ENCODE measurements at regions not wholly inside any gene's neighbourhood (a gene's known extent, or its start where the extent isn't known, plus 50 kb on each side); places are given as distances from the start of the nearest gene placed in this dataset.

DNA sequence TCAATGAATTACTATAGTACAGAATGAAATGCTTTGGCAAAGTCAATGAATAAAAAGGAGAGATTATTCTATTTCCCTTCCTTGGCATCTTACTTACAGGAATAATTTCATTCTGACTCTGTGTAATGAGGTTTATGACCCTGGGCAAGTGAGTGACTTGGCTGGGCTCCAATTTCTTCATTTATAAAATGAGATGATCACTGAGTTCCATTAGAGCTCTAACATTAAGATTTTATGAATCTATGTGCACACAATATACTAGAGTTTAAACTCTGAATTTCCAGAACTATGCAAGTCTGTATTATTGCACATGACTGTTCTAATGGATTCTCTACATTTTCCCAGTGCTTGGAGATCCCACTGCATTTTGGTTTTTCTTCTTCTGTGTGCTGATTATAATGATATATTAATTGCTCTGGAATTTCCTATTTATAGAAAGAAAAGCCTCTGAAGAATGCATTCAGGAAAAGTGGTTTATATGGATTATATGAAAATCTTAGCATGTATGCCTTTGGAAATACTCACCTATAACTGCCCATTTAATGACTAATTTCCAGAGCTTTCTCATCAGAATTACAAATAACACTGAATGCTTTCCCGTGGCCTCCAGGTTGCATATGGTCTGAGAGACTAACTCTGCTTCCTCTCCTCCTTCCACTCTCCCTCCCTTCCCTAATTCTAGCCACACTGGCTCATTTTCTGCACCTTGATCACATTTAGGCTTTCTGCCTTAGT, 97.4 kb upstream of the CHRM3 start:
- no peak overlapping the region for H3K4me3 ChIP-seq (ENCODE audit: low read length)
- H3K36me3 ChIP-seq (ENCODE audit: insufficient read depth, low read length): no peaks in the 10 kb centered on the region
- H3K27me3 ChIP-seq (ENCODE audit: insufficient read depth, low read length): no peaks in the 10 kb centered on the region
- H3K9me3 ChIP-seq (ENCODE audit: low read length): no peaks in the 10 kb centered on the region
- H3K4me1 ChIP-seq (ENCODE audit: insufficient read depth, low read length): peaks cover 6% of the 10 kb centered on the region
- no peak overlapping the region for H2AFZ ChIP-seq (ENCODE audit: low read depth, low read length)

GRCh38 chr1:239287296-239287695, 99.1 kb upstream of the CHRM3 start:
- Histone ChIP-seq H3K36me3 (ENCODE audit: insufficient read depth, low read length) (no peaks in the 10 kb centered on the region), H3K27me3 (ENCODE audit: insufficient read depth, low read length) (no peaks in the 10 kb centered on the region), H3K9me3 (ENCODE audit: low read length) (no peaks in the 10 kb centered on the region), H2AFZ (ENCODE audit: low read depth, low read length) (no peak overlapping the region), H3K4me1 (ENCODE audit: insufficient read depth, low read length) (peaks cover 6% of the 10 kb centered on the region), H3K4me3 (ENCODE audit: low read length) (no peak overlapping the region)

- H3K36me3 ChIP-seq (ENCODE audit: insufficient read depth, low read length): no peaks in the 10 kb centered on the region
- H3K9me3 ChIP-seq (ENCODE audit: low read length): no peaks in the 10 kb centered on the region
- no peak overlapping the region for H3K4me3 ChIP-seq (ENCODE audit: low read length)
- peaks cover 6% of the 10 kb centered on the region for H3K4me1 ChIP-seq (ENCODE audit: insufficient read depth, low read length)
- H3K27me3 ChIP-seq (ENCODE audit: insufficient read depth, low read length): no peaks in the 10 kb centered on the region
- no peak overlapping the region for H2AFZ ChIP-seq (ENCODE audit: low read depth, low read length)
Observed at GRCh38 chr1:239283216-239283615, 103.2 kb upstream of the CHRM3 start.

DNA sequence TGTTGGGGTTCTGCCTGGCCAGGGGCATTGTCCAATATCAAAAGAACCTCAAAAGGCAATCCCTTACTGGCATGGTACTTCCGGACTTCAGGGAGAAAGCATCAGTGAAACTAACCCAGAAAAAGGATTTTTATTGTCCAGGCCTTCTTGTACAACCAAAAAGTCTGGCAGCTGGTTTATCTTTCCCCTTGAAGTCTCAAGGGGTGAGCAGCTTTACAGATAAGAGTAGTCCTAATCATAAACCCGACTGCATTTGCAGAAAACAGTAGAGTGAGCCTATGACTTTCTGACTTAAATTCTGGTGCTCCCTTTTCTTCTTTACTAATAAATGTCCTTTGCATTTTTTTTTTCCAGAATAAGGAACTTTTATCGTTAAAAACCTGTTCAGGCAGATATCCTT, 104.0 kb upstream of the CHRM3 start:
- Histone ChIP-seq H2AFZ (ENCODE audit: low read depth, low read length) (no peak overlapping the region), H3K27me3 (ENCODE audit: insufficient read depth, low read length) (no peaks in the 10 kb centered on the region), H3K4me3 (ENCODE audit: low read length) (no peak overlapping the region)

GRCh38 chr1:239276051-239276450, 110.3 kb upstream of the CHRM3 start:
- Histone ChIP-seq H3K4me1 (ENCODE audit: insufficient read depth, low read length) (no peaks in the 10 kb centered on the region), H3K27me3 (ENCODE audit: insufficient read depth, low read length) (no peaks in the 10 kb centered on the region), H3K9me3 (ENCODE audit: low read length) (no peaks in the 10 kb centered on the region), H2AFZ (ENCODE audit: low read depth, low read length) (no peak overlapping the region), H3K4me3 (ENCODE audit: low read length) (no peak overlapping the region), H3K36me3 (ENCODE audit: insufficient read depth, low read length) (no peaks in the 10 kb centered on the region)

More for the DNA sequence above, 104.0 kb upstream of the CHRM3 start:
- Histone ChIP-seq H3K9me3 (ENCODE audit: low read length) (no peaks in the 10 kb centered on the region), H3K4me1 (ENCODE audit: insufficient read depth, low read length) (peaks cover 6% of the 10 kb centered on the region), H3K36me3 (ENCODE audit: insufficient read depth, low read length) (no peaks in the 10 kb centered on the region)

DNA sequence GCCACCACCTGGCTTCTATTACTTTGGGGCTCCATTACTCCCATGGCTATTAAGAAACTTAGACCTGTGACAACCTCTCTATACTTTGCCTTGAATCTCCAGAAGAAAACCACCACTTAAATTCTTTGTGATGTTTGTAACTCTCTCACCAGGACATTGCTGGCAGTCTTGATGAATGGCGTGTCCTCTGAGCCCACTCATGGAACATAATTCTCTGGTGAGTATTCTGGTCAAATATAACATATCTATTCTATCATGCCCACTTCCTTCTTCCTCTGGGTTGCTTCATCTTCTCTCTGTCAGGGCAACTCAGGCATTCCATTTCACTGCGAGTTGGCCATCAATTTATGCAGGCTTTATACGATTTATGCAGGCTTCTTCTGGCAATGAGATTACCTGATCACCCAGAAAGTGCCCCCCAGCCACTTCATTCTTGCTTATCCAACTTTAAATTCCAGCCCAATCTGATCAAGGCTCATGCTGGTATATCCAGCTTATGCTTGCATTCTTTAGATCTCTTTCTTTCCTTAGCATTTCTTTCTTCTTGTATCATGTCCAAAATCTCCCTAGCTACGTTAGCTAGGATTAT, 112.0 kb upstream of the CHRM3 start:
- Histone ChIP-seq H3K9me3 (ENCODE audit: low read length) (no peaks in the 10 kb centered on the region), H3K27me3 (ENCODE audit: insufficient read depth, low read length) (no peaks in the 10 kb centered on the region), H3K36me3 (ENCODE audit: insufficient read depth, low read length) (no peaks in the 10 kb centered on the region), H3K4me3 (ENCODE audit: low read length) (no peak overlapping the region), H2AFZ (ENCODE audit: low read depth, low read length) (no peak overlapping the region), H3K4me1 (ENCODE audit: insufficient read depth, low read length) (no peaks in the 10 kb centered on the region)

GRCh38 chr1:239270509-239270908, 115.9 kb upstream of the CHRM3 start:
- no peak overlapping the region for H3K4me3 ChIP-seq (ENCODE audit: low read length)
- no peaks in the 10 kb centered on the region for H3K36me3 ChIP-seq (ENCODE audit: insufficient read depth, low read length)
- H3K4me1 ChIP-seq (ENCODE audit: insufficient read depth, low read length): no peaks in the 10 kb centered on the region
- no peaks in the 10 kb centered on the region for H3K27me3 ChIP-seq (ENCODE audit: insufficient read depth, low read length)
- H2AFZ ChIP-seq (ENCODE audit: low read depth, low read length): no peak overlapping the region
- no peaks in the 10 kb centered on the region for H3K9me3 ChIP-seq (ENCODE audit: low read length)

DNA sequence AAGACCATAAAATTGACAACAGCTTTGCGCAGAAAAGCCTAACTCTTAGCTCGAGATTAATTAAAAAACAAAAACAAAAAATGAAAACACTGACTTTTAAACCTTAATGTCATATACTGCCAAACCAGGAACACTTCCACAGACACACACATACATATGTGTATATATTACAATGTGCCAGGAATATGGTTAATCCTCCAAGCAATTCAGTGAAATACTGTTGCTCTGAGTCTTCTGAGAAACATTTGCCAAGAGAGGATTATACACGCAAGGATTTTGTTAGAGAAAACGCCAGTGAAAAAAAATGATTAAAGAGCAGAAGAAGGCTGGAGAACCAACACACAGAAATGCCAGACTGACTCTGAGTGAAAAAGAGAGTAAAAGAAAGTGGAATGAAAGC, 116.7 kb upstream of the CHRM3 start:
- Histone ChIP-seq H3K4me1 (ENCODE audit: insufficient read depth, low read length) (no peaks in the 10 kb centered on the region), H3K4me3 (ENCODE audit: low read length) (no peak overlapping the region), H3K9me3 (ENCODE audit: low read length) (no peaks in the 10 kb centered on the region), H3K27me3 (ENCODE audit: insufficient read depth, low read length) (no peaks in the 10 kb centered on the region), H2AFZ (ENCODE audit: low read depth, low read length) (no peak overlapping the region), H3K36me3 (ENCODE audit: insufficient read depth, low read length) (no peaks in the 10 kb centered on the region)

DNA sequence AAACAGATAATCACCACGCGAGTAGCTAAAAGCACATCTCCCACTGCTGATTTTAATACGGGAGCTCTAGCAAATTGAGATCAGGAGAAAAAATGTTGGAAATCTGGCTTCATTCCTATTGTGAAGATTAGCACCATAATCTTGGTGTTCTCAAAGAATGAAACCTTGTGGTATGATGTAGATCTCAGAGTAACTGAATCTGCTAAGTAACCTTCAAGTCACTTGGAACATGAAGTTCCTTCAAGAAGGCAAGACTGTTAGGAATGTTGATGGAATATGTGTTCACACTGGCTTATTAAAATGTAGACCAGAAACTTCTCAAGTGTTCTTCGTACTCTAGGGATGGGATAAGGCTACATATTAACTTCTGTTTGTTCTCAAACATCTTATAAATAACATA, 117.4 kb upstream of the CHRM3 start:
- Histone ChIP-seq H3K36me3 (ENCODE audit: insufficient read depth, low read length) (no peaks in the 10 kb centered on the region), H3K9me3 (ENCODE audit: low read length) (no peaks in the 10 kb centered on the region), H3K4me1 (ENCODE audit: insufficient read depth, low read length) (peaks cover under 1% of the 10 kb centered on the region), H3K27me3 (ENCODE audit: insufficient read depth, low read length) (no peaks in the 10 kb centered on the region), H3K4me3 (ENCODE audit: low read length) (no peak overlapping the region), H2AFZ (ENCODE audit: low read depth, low read length) (no peak overlapping the region)

- Histone ChIP-seq H3K27me3 (ENCODE audit: insufficient read depth, low read length) (no peaks in the 10 kb centered on the region), H3K4me3 (ENCODE audit: low read length) (no peak overlapping the region), H2AFZ (ENCODE audit: low read depth, low read length) (no peak overlapping the region), H3K4me1 (ENCODE audit: insufficient read depth, low read length) (peaks cover 3% of the 10 kb centered on the region), H3K36me3 (ENCODE audit: insufficient read depth, low read length) (no peaks in the 10 kb centered on the region), H3K9me3 (ENCODE audit: low read length) (no peaks in the 10 kb centered on the region)
Observed at GRCh38 chr1:239268007-239268406, 118.4 kb upstream of the CHRM3 start.

DNA sequence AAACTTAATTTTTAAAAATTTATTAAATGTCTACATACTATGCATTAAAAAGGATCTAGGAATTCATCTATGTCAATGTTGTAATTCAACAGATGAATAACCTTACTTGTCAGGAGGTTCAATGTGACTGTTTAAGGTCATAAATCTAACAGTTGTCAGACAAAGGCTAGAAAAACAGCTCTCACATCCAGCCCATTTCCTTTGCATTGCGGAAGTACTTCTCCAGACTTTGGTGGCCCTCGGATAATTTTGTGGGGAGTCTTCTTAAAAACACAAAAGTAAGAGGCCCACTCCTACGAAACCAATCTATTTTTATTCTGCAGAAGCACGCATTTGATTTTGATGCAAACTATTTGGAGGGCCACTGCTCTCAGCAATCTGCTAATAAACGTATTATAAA, 122.6 kb upstream of the CHRM3 start:
- Histone ChIP-seq H3K27me3 (ENCODE audit: insufficient read depth, low read length) (no peaks in the 10 kb centered on the region), H3K9me3 (ENCODE audit: low read length) (no peaks in the 10 kb centered on the region), H3K4me3 (ENCODE audit: low read length) (no peak overlapping the region), H3K4me1 (ENCODE audit: insufficient read depth, low read length) (peaks cover 8% of the 10 kb centered on the region), H2AFZ (ENCODE audit: low read depth, low read length) (no peak overlapping the region), H3K36me3 (ENCODE audit: insufficient read depth, low read length) (no peaks in the 10 kb centered on the region)

DNA sequence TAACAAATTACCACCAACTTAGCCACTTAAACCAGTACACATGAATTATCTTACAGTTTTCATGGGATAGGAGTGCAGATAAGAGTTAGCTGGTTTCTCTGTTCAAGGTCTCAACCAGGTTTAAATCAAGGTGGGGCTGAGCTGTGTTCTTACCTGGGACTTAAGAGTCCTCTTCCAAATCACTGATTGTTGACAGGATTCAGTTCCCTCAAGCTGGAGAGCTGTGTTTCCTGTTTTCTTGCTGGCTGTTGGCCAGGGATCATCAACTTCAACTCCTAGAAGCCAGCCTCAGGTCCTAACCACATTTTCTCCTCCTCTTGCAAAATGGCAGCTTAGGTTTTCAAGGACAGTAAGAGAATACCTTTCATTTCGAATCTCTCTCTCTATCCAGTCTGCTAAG, 123.8 kb upstream of the CHRM3 start:
- Histone ChIP-seq H3K4me3 (ENCODE audit: low read length) (no peak overlapping the region), H3K27me3 (ENCODE audit: insufficient read depth, low read length) (no peaks in the 10 kb centered on the region)

GRCh38 chr1:239261521-239261920, 124.8 kb upstream of the CHRM3 start:
- Histone ChIP-seq H3K4me3 (ENCODE audit: low read length) (no peak overlapping the region), H2AFZ (ENCODE audit: low read depth, low read length) (no peak overlapping the region), H3K27me3 (ENCODE audit: insufficient read depth, low read length) (no peaks in the 10 kb centered on the region), H3K4me1 (ENCODE audit: insufficient read depth, low read length) (peaks cover 8% of the 10 kb centered on the region), H3K9me3 (ENCODE audit: low read length) (no peaks in the 10 kb centered on the region), H3K36me3 (ENCODE audit: insufficient read depth, low read length) (no peaks in the 10 kb centered on the region)

More for the DNA sequence above, 123.8 kb upstream of the CHRM3 start:
- Histone ChIP-seq H3K36me3 (ENCODE audit: insufficient read depth, low read length) (no peaks in the 10 kb centered on the region), H2AFZ (ENCODE audit: low read depth, low read length) (no peak overlapping the region), H3K9me3 (ENCODE audit: low read length) (no peaks in the 10 kb centered on the region), H3K4me1 (ENCODE audit: insufficient read depth, low read length) (peaks cover 8% of the 10 kb centered on the region)

DNA sequence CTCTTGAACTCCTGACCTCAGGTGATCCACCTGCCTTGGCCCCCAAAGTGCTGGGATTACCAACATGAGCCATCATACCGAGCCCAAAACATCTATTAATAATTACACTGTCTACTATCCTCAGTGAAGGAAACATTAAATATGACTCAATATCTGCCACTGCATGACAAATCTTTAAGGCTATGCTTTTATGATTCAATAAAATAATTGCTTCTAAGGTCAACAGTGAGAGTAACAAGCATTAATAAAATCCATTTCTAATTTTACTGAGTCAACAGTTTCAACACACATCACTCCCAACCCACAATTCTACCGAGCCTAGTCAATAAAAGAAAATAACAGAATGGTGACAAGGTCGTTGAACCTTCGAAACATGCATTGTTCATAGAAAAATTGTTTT, 125.5 kb upstream of the CHRM3 start:
- Histone ChIP-seq H3K9me3 (ENCODE audit: low read length) (no peaks in the 10 kb centered on the region), H3K4me1 (ENCODE audit: insufficient read depth, low read length) (peaks cover 8% of the 10 kb centered on the region), H3K36me3 (ENCODE audit: insufficient read depth, low read length) (no peaks in the 10 kb centered on the region), H3K27me3 (ENCODE audit: insufficient read depth, low read length) (no peaks in the 10 kb centered on the region), H3K4me3 (ENCODE audit: low read length) (no peak overlapping the region), H2AFZ (ENCODE audit: low read depth, low read length) (no peak overlapping the region)

Measured in neuron (in vitro differentiated cells).